ENCODE measurements at regions not wholly inside any gene's neighbourhood (a gene's known extent, or its start where the extent isn't known, plus 50 kb on each side); places are given as distances from the start of the nearest gene placed in this dataset.

- H3K9me2 ChIP-seq (replicated peaks; ENCODE audit: insufficient read depth, low read length), result no peaks in the 10 kb centered on the region
These were observed 173.2 kb upstream of the PPP2R2D start for GRCh38 chr10:131727560-131727959.

GRCh38 chr10:131728286-131729228, 172.3 kb upstream of the PPP2R2D start:
- Histone ChIP-seq H3K4me2 (ENCODE audit: low read depth, low read length) (no peak overlapping the region), H3K4me1 (ENCODE audit: low read length) (no peaks in the 10 kb centered on the region), H3K27ac (ENCODE audit: low read length) (no peak overlapping the region), H4K20me1 (ENCODE audit: insufficient read depth, low read length) (no peaks in the 10 kb centered on the region), H3F3A (ENCODE audit: insufficient read depth, low read length) (no peaks in the 10 kb centered on the region), H3K27me3 (replicated peaks; ENCODE audit: insufficient read depth, low read length) (no peaks in the 10 kb centered on the region; the same call in 1 of the 2 replicates), H2AFZ (ENCODE audit: low read length) (no peak overlapping the region), H3K4me3 (ENCODE audit: low read length) (no peak overlapping the region), H3K9me3 (replicated peaks; ENCODE audit: insufficient read depth, low read length) (no peaks in the 10 kb centered on the region), H3K9ac (ENCODE audit: low read length) (no peak overlapping the region), H3K9me2 (replicated peaks; ENCODE audit: insufficient read depth, low read length) (no peaks in the 10 kb centered on the region), H3K36me3 (replicated peaks; ENCODE audit: insufficient read depth, low read length) (no peaks in the 10 kb centered on the region), H3K79me2 (ENCODE audit: low read length) (no peaks in the 10 kb centered on the region)
- no peak for TF ChIP-seq CTCF (IDR thresholded peaks at IDR 0.05; ENCODE audit: low read length)
- TF ChIP-seq EZH2 (optimal IDR thresholded peaks at IDR 0.05; ENCODE audit: low read depth, low read length), result no peak
- TF ChIP-seq EZH2phosphoT487 (IDR thresholded peaks at IDR 0.05; ENCODE audit: low read length), result no peak
- DNase-seq, result no peak

More at GRCh38 chr10:131727560-131727959, 173.2 kb upstream of the PPP2R2D start:
- no peaks in the 10 kb centered on the region for H3K4me1 ChIP-seq (ENCODE audit: low read length)
- no peaks in the 10 kb centered on the region for H3K79me2 ChIP-seq (ENCODE audit: low read length)
- no peaks in the 10 kb centered on the region for H3K36me3 ChIP-seq (replicated peaks; ENCODE audit: insufficient read depth, low read length)
- no peak overlapping the region for H3K4me3 ChIP-seq (ENCODE audit: low read length)
- DNase-seq, result no peak
- no peaks in the 10 kb centered on the region for H3F3A ChIP-seq (ENCODE audit: insufficient read depth, low read length)
- no peak overlapping the region for H2AFZ ChIP-seq (ENCODE audit: low read length)
- H4K20me1 ChIP-seq (ENCODE audit: insufficient read depth, low read length), result no peaks in the 10 kb centered on the region
- no peaks in the 10 kb centered on the region for H3K9me3 ChIP-seq (replicated peaks; ENCODE audit: insufficient read depth, low read length)
- H3K27me3 ChIP-seq (replicated peaks; ENCODE audit: insufficient read depth, low read length), result no peaks in the 10 kb centered on the region; the same call in 1 of the 2 replicates
- TF ChIP-seq EZH2phosphoT487 (IDR thresholded peaks at IDR 0.05; ENCODE audit: low read length) (no peak), EZH2 (optimal IDR thresholded peaks at IDR 0.05; ENCODE audit: low read depth, low read length) (no peak), CTCF (IDR thresholded peaks at IDR 0.05; ENCODE audit: low read length) (no peak)
- no peak overlapping the region for H3K9ac ChIP-seq (ENCODE audit: low read length)
- no peak overlapping the region for H3K27ac ChIP-seq (ENCODE audit: low read length)
- H3K4me2 ChIP-seq (ENCODE audit: low read depth, low read length), result no peak overlapping the region

- Histone ChIP-seq H3K4me1 (ENCODE audit: low read length) (no peaks in the 10 kb centered on the region), H4K20me1 (ENCODE audit: insufficient read depth, low read length) (no peaks in the 10 kb centered on the region), H3K27ac (ENCODE audit: low read length) (no peak overlapping the region), H3K9me2 (replicated peaks; ENCODE audit: insufficient read depth, low read length) (no peaks in the 10 kb centered on the region), H3K27me3 (replicated peaks; ENCODE audit: insufficient read depth, low read length) (no peaks in the 10 kb centered on the region; the same call in 1 of the 2 replicates), H3K4me3 (ENCODE audit: low read length) (no peak overlapping the region), H3K9me3 (replicated peaks; ENCODE audit: insufficient read depth, low read length) (no peaks in the 10 kb centered on the region), H2AFZ (ENCODE audit: low read length) (no peak overlapping the region), H3K79me2 (ENCODE audit: low read length) (no peaks in the 10 kb centered on the region), H3K9ac (ENCODE audit: low read length) (no peak overlapping the region), H3F3A (ENCODE audit: insufficient read depth, low read length) (no peaks in the 10 kb centered on the region), H3K36me3 (replicated peaks; ENCODE audit: insufficient read depth, low read length) (no peaks in the 10 kb centered on the region), H3K4me2 (ENCODE audit: low read depth, low read length) (no peak overlapping the region)
- no peak for TF ChIP-seq EZH2 (optimal IDR thresholded peaks at IDR 0.05; ENCODE audit: low read depth, low read length)
- TF ChIP-seq CTCF (IDR thresholded peaks at IDR 0.05; ENCODE audit: low read length), result no peak
- no peak for TF ChIP-seq EZH2phosphoT487 (IDR thresholded peaks at IDR 0.05; ENCODE audit: low read length)
- DNase-seq, result no peak
These were observed 171.4 kb upstream of the PPP2R2D start for GRCh38 chr10:131729361-131729760.

Measured in MM.1S (cell line).